ENCODE measurements at regions not wholly inside any gene's neighbourhood (a gene's known extent, or its start where the extent isn't known, plus 50 kb on each side); places are given as distances from the start of the nearest gene placed in this dataset.
"Not testable (repeated sequence)": the region's sequence is repeated elsewhere in the genome, so short reads cannot be mapped to it uniquely, and the experiment has no call there.

DNA sequence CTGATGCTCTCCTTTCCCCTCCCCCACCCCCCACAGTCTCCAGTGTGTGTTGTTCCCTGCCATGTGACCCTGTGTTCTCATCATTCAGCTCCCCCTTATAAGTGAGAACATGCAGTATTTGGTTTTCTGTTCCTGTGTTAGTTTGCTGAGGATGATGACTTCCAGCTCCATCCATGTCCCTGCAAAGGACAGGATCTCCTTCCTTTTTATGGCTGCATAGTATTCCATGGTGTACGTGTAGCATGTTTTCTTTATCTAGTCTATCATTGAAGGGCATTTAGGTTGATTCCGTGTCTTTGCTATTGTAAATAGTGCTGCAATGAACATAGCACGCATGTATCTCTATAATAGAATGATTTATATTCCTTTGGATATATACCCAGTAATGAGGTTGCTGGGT is 162.3 kb downstream of the ERMARD start:
- DNase-seq; H3K9me3 ChIP-seq (ENCODE audit: low read length); CTCF ChIA-PET; H3K9me3 Mint-ChIP-seq; H3K4me3 ChIP-seq (ENCODE audit: low read length); POLR2A ChIA-PET; H3K4me3 Mint-ChIP-seq; H3K27me3 ChIP-seq (ENCODE audit: insufficient read depth, low read length, poor library complexity, severe bottlenecking); H3K27ac Mint-ChIP-seq; H3K36me3 ChIP-seq (ENCODE audit: insufficient read depth, low read length); H3K4me1 ChIP-seq (ENCODE audit: insufficient read depth, low read length); H3K27ac ChIP-seq (ENCODE audit: low read depth, low read length); H3K36me3 Mint-ChIP-seq: not testable (repeated sequence)
- peaks cover 7 to 14% (median 12%) of the 10 kb centered on the region in 3 donors for H3K4me1 Mint-ChIP-seq
- peaks cover 5 to 13% of the 10 kb centered on the region in 2 donors for H3K27me3 Mint-ChIP-seq

DNA sequence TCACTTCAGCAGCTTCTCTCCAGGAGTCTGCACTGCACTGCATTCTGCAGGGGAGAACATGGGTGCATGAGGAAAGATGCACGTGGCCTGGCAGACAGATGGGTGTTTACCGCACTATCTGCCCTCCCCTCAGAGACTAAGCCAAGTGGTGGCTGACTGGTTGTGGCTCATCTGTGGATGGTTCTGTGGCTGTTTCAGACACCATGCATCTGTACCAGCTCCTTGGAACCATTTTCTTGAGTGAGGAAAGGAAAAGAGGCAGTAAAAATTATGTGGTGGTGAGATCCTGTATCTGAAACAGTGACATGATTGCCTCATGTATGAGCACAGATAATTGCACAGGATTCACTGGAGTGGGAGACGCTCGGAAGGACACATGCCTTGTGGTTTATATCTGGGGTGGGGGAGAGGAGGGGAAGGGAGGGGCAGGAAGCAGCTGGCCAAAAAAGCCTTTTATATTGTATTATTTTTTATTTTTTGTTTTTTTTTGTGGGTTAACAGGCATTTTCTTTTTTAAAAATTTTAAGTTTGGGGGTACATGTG is 161.7 kb downstream of the ERMARD start:
- ChIA-PET POLR2A (no interaction called here), CTCF (no interaction called here)
- no peaks in the 10 kb centered on the region for H3K36me3 ChIP-seq (ENCODE audit: insufficient read depth, low read length)
- H3K4me1 ChIP-seq (ENCODE audit: insufficient read depth, low read length), result no peaks in the 10 kb centered on the region
- no peaks in the 10 kb centered on the region for H3K27me3 ChIP-seq (ENCODE audit: insufficient read depth, low read length, poor library complexity, severe bottlenecking)
- no peak overlapping the region for H3K27ac Mint-ChIP-seq
- H3K36me3 Mint-ChIP-seq, result no peaks in the 10 kb centered on the region
- H3K27me3 Mint-ChIP-seq, result peaks cover 4 to 13% of the 10 kb centered on the region in 2 donors
- no peaks in the 10 kb centered on the region for H3K9me3 ChIP-seq (ENCODE audit: low read length)
- H3K4me3 ChIP-seq (ENCODE audit: low read length), result no peak overlapping the region
- no peak overlapping the region for H3K27ac ChIP-seq (ENCODE audit: low read depth, low read length)
- H3K4me3 Mint-ChIP-seq, result no peak overlapping the region
- H3K4me1 Mint-ChIP-seq, result peaks cover 7 to 14% (median 12%) of the 10 kb centered on the region in 3 donors
- peaks cover 0 to 2% (median 0%) of the 10 kb centered on the region in 5 donors for H3K9me3 Mint-ChIP-seq
- DNase-seq, result no peak

DNA sequence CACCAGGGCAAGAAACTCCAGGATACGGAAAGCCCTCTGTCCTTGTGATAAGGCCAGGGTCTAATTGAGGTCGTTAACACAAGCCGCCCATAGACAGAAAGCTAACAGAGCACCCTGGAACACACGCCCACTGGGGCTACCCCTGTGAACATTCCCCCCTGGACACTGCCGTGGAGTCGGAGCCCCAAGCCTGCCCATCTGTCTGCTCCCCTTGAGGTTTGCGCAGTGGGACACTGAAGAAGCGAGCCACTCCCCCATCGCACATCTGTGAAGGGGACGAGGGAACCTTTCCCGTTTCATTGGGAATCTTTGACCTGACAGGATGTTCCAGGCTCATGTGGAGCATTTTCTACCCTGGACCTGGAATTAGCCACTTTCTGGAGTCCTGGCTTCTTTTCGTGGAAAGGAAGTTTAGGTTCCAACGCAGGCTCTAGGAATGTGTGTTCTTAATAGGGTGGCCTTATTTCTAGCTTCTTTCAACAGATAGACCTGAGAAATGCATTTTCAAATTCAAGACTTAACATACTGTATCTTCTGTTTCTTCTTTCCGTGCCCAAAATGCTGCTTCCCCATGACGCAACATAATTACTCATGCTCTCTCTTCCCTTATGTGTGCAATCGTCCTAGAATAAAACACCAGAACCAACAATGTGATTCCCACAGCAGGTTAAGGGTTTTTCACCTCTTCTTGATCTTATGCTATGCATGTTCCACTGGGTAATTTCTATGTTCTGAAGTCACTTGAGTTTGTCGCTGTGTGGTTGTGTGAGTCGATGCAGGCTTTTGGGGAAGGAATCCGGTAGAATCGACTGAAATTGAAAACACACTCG is 161.1 kb downstream of the ERMARD start:
- POLR2A ChIA-PET, result no interaction called here
- CTCF ChIA-PET, result no interaction called here
- Mint-ChIP-seq H3K9me3 (peaks cover 0 to 2% (median 0%) of the 10 kb centered on the region in 5 donors), H3K27ac (no peak overlapping the region), H3K36me3 (no peaks in the 10 kb centered on the region), H3K4me3 (no peak overlapping the region), H3K27me3 (peaks cover 3 to 13% of the 10 kb centered on the region in 2 donors), H3K4me1 (peaks cover 7 to 14% (median 12%) of the 10 kb centered on the region in 3 donors)
- Histone ChIP-seq H3K27me3 (ENCODE audit: insufficient read depth, low read length, poor library complexity, severe bottlenecking) (no peaks in the 10 kb centered on the region), H3K4me1 (ENCODE audit: insufficient read depth, low read length) (no peaks in the 10 kb centered on the region), H3K4me3 (ENCODE audit: low read length) (no peak overlapping the region), H3K9me3 (ENCODE audit: low read length) (no peaks in the 10 kb centered on the region), H3K27ac (ENCODE audit: low read depth, low read length) (no peak overlapping the region), H3K36me3 (ENCODE audit: insufficient read depth, low read length) (no peaks in the 10 kb centered on the region)
- no peak for DNase-seq

DNA sequence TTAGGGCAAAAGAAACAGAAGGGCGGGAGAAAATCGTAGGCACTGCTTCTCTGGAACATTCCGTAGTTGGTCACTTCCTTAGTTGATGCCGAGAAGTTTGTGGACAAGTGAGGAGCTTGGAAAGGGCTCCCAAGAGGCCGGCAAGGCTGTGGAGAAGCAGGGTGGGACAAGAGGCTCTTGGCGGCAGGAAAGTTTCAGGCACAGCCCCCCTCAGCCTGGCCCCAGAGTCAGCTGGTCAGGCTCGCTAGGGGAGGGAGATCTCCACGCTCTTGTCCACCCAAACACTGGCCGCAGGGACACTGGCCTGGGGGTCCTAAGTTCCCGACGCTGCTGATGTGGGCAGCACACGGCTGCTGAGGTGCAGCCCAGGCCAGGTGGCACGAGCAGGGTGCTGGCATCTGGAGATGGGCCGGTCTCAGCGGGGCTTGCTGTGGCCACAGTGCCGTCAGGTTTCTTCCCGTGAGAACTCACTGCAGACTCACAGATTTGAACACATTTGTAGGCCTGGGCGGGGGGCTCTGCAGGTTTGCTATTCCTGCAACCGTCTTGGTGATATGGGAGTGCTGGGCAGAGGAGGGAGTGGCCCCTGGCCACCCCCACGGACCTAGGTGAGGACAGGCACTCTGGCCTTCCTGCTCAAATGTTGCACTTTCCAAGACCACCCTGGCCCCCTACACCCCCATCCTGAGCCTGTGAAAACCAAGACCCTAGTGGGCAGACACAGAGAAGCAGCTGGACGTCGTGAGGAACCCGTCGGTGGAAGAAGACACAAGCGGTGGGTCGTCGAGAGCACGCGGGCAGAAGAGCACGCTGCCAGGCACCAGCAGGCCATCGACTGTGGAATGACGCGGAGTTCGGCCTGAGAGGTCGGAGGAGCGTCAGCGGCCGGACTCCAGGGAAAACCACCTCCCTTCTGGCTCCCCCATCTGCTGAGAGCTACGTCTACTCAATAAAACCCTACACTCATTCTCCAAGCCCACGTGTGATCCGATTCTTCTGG is 160.1 kb downstream of the ERMARD start:
- Histone ChIP-seq H3K9me3 (ENCODE audit: low read length) (no peaks in the 10 kb centered on the region), H3K4me3 (ENCODE audit: low read length) (no peak overlapping the region), H3K4me1 (ENCODE audit: insufficient read depth, low read length) (no peaks in the 10 kb centered on the region), H3K36me3 (ENCODE audit: insufficient read depth, low read length) (no peaks in the 10 kb centered on the region), H3K27ac (ENCODE audit: low read depth, low read length) (no peak overlapping the region), H3K27me3 (ENCODE audit: insufficient read depth, low read length, poor library complexity, severe bottlenecking) (no peaks in the 10 kb centered on the region)
- peaks cover 0 to 2% (median 0%) of the 10 kb centered on the region in 5 donors for H3K9me3 Mint-ChIP-seq
- DNase-seq, result no peak
- H3K4me3 Mint-ChIP-seq, result no peak overlapping the region
- ChIA-PET POLR2A (no interaction called here), CTCF (no interaction called here)
- H3K27ac Mint-ChIP-seq, result no peak overlapping the region
- H3K36me3 Mint-ChIP-seq, result no peaks in the 10 kb centered on the region
- H3K4me1 Mint-ChIP-seq, result peaks cover 7 to 14% (median 12%) of the 10 kb centered on the region in 3 donors
- H3K27me3 Mint-ChIP-seq, result peaks cover 8 to 13% of the 10 kb centered on the region in 2 donors

DNA sequence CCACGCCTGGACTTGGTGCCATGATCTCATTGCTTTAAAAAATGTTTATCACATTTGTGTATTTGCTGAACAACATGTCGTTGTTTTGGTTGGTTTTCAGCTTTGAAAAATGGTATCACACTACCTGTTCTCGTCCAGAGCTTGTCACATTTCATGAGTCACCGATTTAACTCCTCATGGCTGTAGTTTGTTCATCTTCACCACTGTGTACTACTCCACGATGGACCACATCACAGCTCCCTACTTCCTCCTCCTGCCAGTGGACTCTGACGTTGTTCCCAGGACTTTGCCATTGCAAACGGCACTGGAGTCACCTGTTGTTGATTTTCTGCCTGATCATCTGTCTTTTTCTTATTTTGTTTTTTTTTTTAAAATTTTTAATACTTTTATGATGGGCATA is 157.7 kb downstream of the ERMARD start:
- Histone ChIP-seq H3K27me3 (ENCODE audit: insufficient read depth, low read length, poor library complexity, severe bottlenecking) (no peaks in the 10 kb centered on the region), H3K4me1 (ENCODE audit: insufficient read depth, low read length) (no peaks in the 10 kb centered on the region), H3K27ac (ENCODE audit: low read depth, low read length) (no peak overlapping the region), H3K9me3 (ENCODE audit: low read length) (no peaks in the 10 kb centered on the region), H3K4me3 (ENCODE audit: low read length) (no peak overlapping the region), H3K36me3 (ENCODE audit: insufficient read depth, low read length) (no peaks in the 10 kb centered on the region)
- ChIA-PET POLR2A (no interaction called here), CTCF (no interaction called here)
- H3K27ac Mint-ChIP-seq, result no peak overlapping the region
- peaks cover 7 to 14% (median 12%) of the 10 kb centered on the region in 3 donors for H3K4me1 Mint-ChIP-seq
- peaks cover 0 to 2% (median 0%) of the 10 kb centered on the region in 5 donors for H3K9me3 Mint-ChIP-seq
- no peak overlapping the region for H3K4me3 Mint-ChIP-seq
- no peaks in the 10 kb centered on the region for H3K36me3 Mint-ChIP-seq
- peaks cover 3 to 12% of the 10 kb centered on the region in 2 donors for H3K27me3 Mint-ChIP-seq
- DNase-seq, result no peak

DNA sequence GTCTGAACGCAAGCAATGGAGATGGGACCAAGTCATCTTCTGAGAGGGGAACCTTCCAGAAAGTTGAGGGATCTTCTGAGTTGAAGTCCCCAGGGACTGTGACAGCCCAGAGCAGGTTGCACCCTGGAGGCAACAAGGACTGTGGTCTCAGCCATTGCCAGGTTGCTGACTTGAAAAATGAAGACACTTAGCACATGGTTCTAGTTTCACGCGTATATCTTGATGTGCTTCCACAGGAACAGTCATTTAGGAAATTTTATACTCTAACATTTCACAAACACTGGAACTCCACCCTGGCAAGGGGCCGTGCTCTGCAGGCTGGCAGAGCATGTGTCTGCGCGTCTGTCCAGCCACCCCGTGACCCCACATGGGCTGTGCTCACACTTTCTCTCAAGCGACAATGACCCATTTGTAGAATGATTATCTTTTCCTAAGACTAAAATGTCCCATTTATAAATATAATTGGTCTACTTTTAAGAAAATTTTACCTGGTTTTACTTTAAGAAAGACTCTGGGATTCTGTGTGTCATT is 157.0 kb downstream of the ERMARD start:
- Histone ChIP-seq H3K4me1 (ENCODE audit: insufficient read depth, low read length) (no peaks in the 10 kb centered on the region), H3K36me3 (ENCODE audit: insufficient read depth, low read length) (no peaks in the 10 kb centered on the region), H3K4me3 (ENCODE audit: low read length) (no peak overlapping the region), H3K27me3 (ENCODE audit: insufficient read depth, low read length, poor library complexity, severe bottlenecking) (no peaks in the 10 kb centered on the region), H3K27ac (ENCODE audit: low read depth, low read length) (no peak overlapping the region), H3K9me3 (ENCODE audit: low read length) (no peaks in the 10 kb centered on the region)
- H3K36me3 Mint-ChIP-seq, result no peaks in the 10 kb centered on the region
- peaks cover 0 to 2% (median 0%) of the 10 kb centered on the region in 5 donors for H3K9me3 Mint-ChIP-seq
- CTCF ChIA-PET, result no interaction called here
- no peak overlapping the region for H3K27ac Mint-ChIP-seq
- H3K4me1 Mint-ChIP-seq, result peaks cover 4 to 9% (median 7%) of the 10 kb centered on the region in 3 donors
- H3K27me3 Mint-ChIP-seq, result peaks cover 3 to 16% of the 10 kb centered on the region in 2 donors
- POLR2A ChIA-PET, result no interaction called here
- H3K4me3 Mint-ChIP-seq, result no peak overlapping the region
- DNase-seq, result no peak

DNA sequence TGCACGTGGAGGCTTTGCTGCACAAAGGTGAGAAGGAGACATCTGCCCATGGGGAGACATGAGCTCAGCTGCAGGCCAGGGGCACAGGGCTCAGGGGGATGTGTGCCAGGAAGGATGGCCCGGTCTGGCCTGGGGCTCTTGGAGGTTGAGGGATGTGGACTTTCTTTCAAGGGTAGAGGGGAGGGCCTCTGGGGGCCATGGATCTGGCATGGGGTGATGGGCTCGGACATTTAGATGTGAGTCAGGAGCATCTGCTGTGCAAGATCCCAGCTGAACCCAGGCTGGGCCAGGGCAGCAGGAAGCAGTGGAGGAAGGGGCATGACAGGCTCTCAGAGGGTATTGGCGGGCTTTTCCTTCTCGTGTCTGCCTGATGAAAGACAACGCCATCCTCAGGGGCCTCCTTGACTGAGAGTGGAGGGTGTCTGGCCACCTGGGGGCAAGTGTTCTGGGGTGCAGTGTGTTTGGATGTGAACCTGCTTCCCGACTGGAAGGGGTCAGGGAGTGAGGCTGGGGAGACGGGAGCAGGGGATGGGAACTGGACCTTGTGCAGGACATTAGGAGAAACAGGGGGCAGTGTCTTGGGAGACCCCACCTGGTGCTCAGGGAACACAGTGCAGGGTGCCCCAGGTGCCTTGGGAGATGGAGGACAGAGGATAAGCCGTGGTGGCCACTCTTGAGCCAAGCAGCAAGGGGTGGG is 156.1 kb downstream of the ERMARD start:
- H3K27ac ChIP-seq (ENCODE audit: low read depth, low read length), result no peak overlapping the region
- no peak overlapping the region for H3K27ac Mint-ChIP-seq
- peaks cover 0 to 2% (median 0%) of the 10 kb centered on the region in 5 donors for H3K9me3 Mint-ChIP-seq
- H3K4me3 ChIP-seq (ENCODE audit: low read length), result no peak overlapping the region
- DNase-seq, result no peak
- no peak overlapping the region for H3K4me3 Mint-ChIP-seq
- H3K27me3 ChIP-seq (ENCODE audit: insufficient read depth, low read length, poor library complexity, severe bottlenecking), result no peaks in the 10 kb centered on the region
- ChIA-PET POLR2A (no interaction called here), CTCF (no interaction called here)
- H3K36me3 Mint-ChIP-seq, result no peaks in the 10 kb centered on the region
- H3K36me3 ChIP-seq (ENCODE audit: insufficient read depth, low read length), result no peaks in the 10 kb centered on the region
- no peaks in the 10 kb centered on the region for H3K9me3 ChIP-seq (ENCODE audit: low read length)
- H3K27me3 Mint-ChIP-seq, result peaks cover 3 to 16% of the 10 kb centered on the region in 2 donors
- peaks cover 0 to under 1% (median 0%) of the 10 kb centered on the region in 3 donors for H3K4me1 Mint-ChIP-seq
- H3K4me1 ChIP-seq (ENCODE audit: insufficient read depth, low read length), result no peaks in the 10 kb centered on the region

Measured in CD8-positive, alpha-beta memory T cell (primary cell).